ENCODE measurements at regions not wholly inside any gene's neighbourhood (a gene's known extent, or its start where the extent isn't known, plus 50 kb on each side); places are given as distances from the start of the nearest gene placed in this dataset.

DNA sequence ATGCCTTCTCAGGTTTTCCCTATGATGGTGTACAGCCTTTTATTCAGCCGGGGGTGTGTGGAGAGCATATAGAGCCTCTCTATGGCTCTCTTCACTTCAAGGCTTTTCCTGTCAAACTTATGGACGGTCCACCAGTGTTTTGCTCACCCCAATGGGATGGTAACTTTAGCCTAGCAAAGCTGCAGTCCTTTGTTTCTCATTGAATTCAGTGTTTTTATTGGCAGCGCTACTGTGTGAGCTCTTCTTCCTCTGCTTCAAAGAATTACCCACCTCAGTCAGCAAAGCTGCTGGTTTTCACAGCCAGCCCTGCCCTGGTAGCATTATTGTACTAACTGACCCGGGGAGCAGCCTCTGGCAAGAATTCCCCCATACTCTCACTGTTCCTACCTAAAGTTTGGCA, 145.3 kb upstream of the RRP15 start:
- H3K4me1 Mint-ChIP-seq = no peaks in the 10 kb centered on the region
- intact Hi-C loops (cut with micrococcal nuclease) = no loop called here
- no peak overlapping the region for H3K4me3 Mint-ChIP-seq
- ChIA-PET POLR2A (no interaction called here), CTCF (no interaction called here)
- no peaks in the 10 kb centered on the region for H3K36me3 Mint-ChIP-seq (ENCODE audit: low read depth)
- DNase-seq = no peak
- no peak overlapping the region for H3K27ac Mint-ChIP-seq
- peaks cover 2% of the 10 kb centered on the region for H3K27me3 Mint-ChIP-seq
- TF ChIP-seq, protein P1, sequence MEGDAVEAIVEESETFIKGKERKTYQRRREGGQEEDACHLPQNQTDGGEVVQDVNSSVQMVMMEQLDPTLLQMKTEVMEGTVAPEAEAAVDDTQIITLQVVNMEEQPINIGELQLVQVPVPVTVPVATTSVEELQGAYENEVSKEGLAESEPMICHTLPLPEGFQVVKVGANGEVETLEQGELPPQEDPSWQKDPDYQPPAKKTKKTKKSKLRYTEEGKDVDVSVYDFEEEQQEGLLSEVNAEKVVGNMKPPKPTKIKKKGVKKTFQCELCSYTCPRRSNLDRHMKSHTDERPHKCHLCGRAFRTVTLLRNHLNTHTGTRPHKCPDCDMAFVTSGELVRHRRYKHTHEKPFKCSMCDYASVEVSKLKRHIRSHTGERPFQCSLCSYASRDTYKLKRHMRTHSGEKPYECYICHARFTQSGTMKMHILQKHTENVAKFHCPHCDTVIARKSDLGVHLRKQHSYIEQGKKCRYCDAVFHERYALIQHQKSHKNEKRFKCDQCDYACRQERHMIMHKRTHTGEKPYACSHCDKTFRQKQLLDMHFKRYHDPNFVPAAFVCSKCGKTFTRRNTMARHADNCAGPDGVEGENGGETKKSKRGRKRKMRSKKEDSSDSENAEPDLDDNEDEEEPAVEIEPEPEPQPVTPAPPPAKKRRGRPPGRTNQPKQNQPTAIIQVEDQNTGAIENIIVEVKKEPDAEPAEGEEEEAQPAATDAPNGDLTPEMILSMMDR (IDR thresholded peaks at IDR 0.05) = no peak
- ATAC-seq (ENCODE audit: low read depth) = no peak
- peaks cover 2% of the 10 kb centered on the region for H3K9me3 Mint-ChIP-seq

DNA sequence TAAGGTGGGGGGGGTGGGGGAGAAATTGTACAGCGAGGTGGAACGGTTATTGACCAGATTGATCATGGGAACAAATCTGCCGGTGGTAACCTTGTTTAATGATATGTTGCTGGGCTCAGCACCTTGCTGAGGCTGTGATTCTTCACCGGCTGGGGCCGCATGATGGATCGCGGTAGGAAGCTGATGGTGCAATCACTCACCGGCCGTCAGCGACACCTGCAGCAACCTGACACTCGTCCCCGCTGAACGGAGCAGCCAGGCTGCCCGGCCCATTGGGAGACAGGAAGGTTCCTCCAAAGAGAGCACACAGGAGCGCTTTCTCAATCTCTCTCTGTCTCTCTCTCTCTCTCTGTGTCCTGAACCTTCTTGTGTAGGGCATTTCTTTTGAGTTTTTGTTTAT, 128.5 kb upstream of the RRP15 start:
- TF ChIP-seq, protein P1 (IDR thresholded peaks at IDR 0.05) = no peak
- ChIA-PET POLR2A (no interaction called here), CTCF (no interaction called here)
- Mint-ChIP-seq H3K27me3 (peaks cover 17% of the 10 kb centered on the region), H3K9me3 (no peaks in the 10 kb centered on the region), H3K4me1 (no peaks in the 10 kb centered on the region), H3K36me3 (ENCODE audit: low read depth) (no peaks in the 10 kb centered on the region), H3K27ac (no peak overlapping the region), H3K4me3 (no peak overlapping the region)
- ATAC-seq (ENCODE audit: low read depth) (no peak), DNase-seq (no peak)
- intact Hi-C loops (cut with micrococcal nuclease) = no loop called here

DNA sequence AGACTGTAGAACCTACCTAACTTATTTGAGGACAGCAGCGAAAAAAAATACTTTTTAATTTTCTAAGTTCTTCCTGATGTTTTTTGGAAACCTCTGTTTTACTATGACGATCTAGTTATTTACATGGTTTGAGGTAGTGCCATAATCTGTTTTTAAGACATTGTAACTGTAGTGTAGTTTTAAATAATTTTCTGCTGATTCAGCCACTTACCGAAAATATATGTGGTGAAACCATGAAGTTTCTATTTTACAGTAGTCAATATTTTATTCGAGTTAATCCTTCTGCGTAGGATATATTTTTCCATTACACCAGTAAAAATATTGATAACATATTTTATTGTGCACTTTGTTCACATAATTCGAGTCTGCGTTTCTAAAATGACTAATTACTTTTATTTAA, 121.7 kb upstream of the RRP15 start:
- peaks cover 20% of the 10 kb centered on the region for H3K4me1 Mint-ChIP-seq
- H3K36me3 Mint-ChIP-seq (ENCODE audit: low read depth) = no peaks in the 10 kb centered on the region
- ChIA-PET POLR2A (no interaction called here), CTCF (no interaction called here)
- TF ChIP-seq, protein P1 (IDR thresholded peaks at IDR 0.05) = no peak
- no peak for DNase-seq
- H3K4me3 Mint-ChIP-seq = no peak overlapping the region
- ATAC-seq (ENCODE audit: low read depth) = no peak
- H3K27ac Mint-ChIP-seq = no peak overlapping the region
- no peaks in the 10 kb centered on the region for H3K9me3 Mint-ChIP-seq
- peaks cover 47% of the 10 kb centered on the region for H3K27me3 Mint-ChIP-seq
- intact Hi-C loops (cut with micrococcal nuclease) = no loop called here

DNA sequence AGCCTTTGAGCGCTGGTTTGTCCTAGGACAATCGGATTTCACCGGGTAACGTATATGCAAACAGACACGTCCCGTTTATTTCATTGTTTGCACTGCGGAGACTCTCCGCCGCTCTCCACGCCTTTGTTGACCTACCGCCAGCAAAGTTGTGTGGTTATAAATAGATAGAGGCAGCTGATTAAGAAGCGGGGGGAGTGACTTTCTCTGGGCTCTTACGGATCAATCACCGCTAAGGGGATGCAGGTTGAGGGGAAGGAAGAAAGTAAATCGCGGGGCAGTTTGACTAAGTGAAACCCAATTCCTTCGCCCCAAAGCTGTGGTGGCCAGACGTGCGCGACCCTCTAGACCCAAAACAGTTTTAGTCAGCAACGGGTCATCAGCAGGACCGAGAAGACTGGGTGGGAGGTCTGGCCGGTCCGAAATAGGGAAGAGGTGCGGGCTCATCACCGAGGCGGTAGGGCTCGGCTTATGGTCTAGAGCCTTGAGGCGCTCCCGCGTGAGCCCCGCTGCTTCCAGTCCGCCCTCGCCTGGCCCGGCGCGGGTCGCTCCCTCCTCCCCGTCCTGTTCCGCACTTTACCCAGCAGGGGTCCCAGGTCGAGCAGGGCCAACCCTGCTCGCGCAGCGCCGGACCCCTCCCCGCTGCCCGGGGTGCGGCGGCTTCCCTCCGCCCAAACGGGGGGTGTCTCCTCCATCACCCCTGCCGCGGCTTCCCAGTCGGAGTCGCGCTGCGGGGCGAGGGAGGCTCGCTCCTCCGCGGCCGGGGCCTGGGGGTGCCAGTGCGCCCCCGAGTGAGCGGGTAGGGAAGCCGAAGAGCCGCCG, 120.8 kb upstream of the RRP15 start:
- Mint-ChIP-seq H3K36me3 (ENCODE audit: low read depth) (no peaks in the 10 kb centered on the region), H3K27me3 (peaks cover 47% of the 10 kb centered on the region), H3K4me3 (peak overlapping the region; percentile 83), H3K9me3 (no peaks in the 10 kb centered on the region), H3K4me1 (peaks cover 20% of the 10 kb centered on the region), H3K27ac (no peak overlapping the region)
- intact Hi-C loops (cut with micrococcal nuclease) = no loop called here
- no peak for ATAC-seq (ENCODE audit: low read depth)
- DNase-seq = no peak
- CTCF ChIA-PET = no interaction called here
- TF ChIP-seq, protein P1 (IDR thresholded peaks at IDR 0.05) = no peak
- POLR2A ChIA-PET = no interaction called here

DNA sequence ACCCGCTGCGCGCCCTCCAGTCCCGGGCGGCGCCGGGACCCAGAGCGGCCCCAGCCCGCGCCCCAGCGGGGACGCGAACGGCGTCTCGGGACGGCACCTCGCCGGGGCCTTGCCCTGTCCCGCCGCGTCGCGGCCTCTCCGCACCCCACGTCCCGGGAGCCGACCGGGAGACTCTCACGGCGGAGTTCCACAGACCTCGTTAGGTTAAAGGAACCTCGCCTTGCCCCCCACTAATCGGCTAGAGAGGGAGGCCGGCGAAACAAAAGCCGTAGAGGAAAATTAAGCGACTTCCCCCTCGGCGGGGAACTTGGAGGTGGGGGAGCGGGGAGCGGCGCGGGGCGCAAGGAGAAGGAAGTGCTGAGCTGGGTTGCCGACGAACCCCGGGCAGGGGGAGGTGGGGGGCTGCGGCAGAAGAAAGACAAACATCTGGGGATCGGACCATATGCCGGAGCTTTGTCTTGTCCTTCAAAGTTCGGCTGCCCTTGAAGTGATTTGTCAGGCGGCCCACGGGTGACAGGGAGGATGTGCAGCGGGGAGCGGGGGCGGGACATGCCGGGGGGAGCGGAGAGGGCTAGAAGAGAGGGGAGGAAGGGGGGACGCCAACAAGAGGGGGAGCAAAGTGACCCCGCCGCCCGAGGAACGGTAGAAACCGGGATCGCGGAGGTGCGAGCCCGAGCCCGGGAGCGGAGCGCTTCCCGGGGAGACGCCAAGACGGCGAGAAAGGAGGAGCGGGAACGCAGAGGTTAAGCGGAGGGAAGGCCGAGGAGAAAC, 120.0 kb upstream of the RRP15 start:
- H3K4me3 Mint-ChIP-seq = peak overlapping the region; percentile 81
- no peaks in the 10 kb centered on the region for H3K9me3 Mint-ChIP-seq
- no peak overlapping the region for H3K27ac Mint-ChIP-seq
- intact Hi-C loops (cut with micrococcal nuclease) = no loop called here
- ChIA-PET POLR2A (interaction anchor here (0.7 kb wide), 1 partner anchor 19 kb away, joined by 5 read pairs; no protein-coding TSS in a partner anchor), CTCF (no interaction called here)
- TF ChIP-seq, protein P1 (IDR thresholded peaks at IDR 0.05) = no peak
- H3K4me1 Mint-ChIP-seq = peaks cover 20% of the 10 kb centered on the region
- peak; percentile 19 for DNase-seq
- H3K36me3 Mint-ChIP-seq (ENCODE audit: low read depth) = no peaks in the 10 kb centered on the region
- peak; percentile 37 for ATAC-seq (ENCODE audit: low read depth)
- H3K27me3 Mint-ChIP-seq = peaks cover 50% of the 10 kb centered on the region
